ENCODE measurements at regions not wholly inside any gene's neighbourhood (a gene's known extent, or its start where the extent isn't known, plus 50 kb on each side); places are given as distances from the start of the nearest gene placed in this dataset.

DNA sequence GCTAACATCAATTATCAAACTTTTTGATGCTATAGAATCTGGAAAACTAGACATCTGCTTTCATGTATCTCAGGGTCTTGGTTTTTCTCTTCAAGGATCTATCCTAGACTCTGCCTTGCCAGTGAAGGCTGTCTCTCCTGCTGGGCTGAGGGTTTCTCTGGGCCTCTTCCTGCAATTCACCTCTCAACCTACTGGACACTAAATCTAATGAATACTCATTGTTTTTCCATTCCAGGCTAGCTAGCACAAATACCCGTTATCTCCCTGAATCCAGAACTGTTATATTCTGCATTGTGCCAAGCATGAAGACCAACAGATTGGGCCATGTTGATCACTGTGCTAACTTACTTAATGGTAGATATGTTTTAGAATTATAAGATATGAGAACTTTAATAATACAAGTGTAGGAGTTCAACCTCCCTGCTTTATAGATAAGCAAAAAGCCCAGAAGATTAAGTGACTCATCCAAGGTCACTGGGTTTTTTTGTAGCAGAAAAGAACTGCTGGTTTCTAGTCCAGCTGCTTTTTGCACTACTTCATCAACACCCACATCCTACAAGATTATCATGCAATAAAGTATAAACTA lies 56.5 kb upstream of the RNF38 start:
- ChIA-PET POLR2A (ENCODE audit: low non-redundant PET) (no interaction called here), CTCF (no interaction called here)
- BruUV-seq (replicated peaks) = no TSS peak
- H3K4me1 ChIP-seq (ENCODE audit: insufficient read depth, low read length, poor library complexity, severe bottlenecking) = peaks cover 7% of the 10 kb centered on the region
- H3K9me3 ChIP-seq (ENCODE audit: low read depth, low read length, poor library complexity, severe bottlenecking) = no peaks in the 10 kb centered on the region
- H3K36me3 ChIP-seq (ENCODE audit: insufficient read depth, low read length, poor library complexity, severe bottlenecking) = no peaks in the 10 kb centered on the region
- no peak for DNase-seq (ENCODE audit: low spot score)
- intact Hi-C loops (cut with micrococcal nuclease; ENCODE audit: unreplicated experiment) = loop anchor here (10.0 kb wide), 1 partner anchor 98 kb away; no protein-coding TSS in a partner anchor
- no peak overlapping the region for H3K27ac ChIP-seq (ENCODE audit: low read depth, low read length, poor library complexity, severe bottlenecking)
- H3K27me3 ChIP-seq (replicated peaks; ENCODE audit: insufficient read depth, low read depth, low read length, poor library complexity) = no peaks in the 10 kb centered on the region
- no peak overlapping the region for H3K4me3 ChIP-seq (ENCODE audit: low read depth, low read length, poor library complexity, severe bottlenecking)
- no peak for TF ChIP-seq EZH2 (IDR thresholded peaks at IDR 0.05; ENCODE audit: borderline replicate concordance, low read depth, low read length, poor library complexity, severe bottlenecking)
- TF ChIP-seq, protein P1, sequence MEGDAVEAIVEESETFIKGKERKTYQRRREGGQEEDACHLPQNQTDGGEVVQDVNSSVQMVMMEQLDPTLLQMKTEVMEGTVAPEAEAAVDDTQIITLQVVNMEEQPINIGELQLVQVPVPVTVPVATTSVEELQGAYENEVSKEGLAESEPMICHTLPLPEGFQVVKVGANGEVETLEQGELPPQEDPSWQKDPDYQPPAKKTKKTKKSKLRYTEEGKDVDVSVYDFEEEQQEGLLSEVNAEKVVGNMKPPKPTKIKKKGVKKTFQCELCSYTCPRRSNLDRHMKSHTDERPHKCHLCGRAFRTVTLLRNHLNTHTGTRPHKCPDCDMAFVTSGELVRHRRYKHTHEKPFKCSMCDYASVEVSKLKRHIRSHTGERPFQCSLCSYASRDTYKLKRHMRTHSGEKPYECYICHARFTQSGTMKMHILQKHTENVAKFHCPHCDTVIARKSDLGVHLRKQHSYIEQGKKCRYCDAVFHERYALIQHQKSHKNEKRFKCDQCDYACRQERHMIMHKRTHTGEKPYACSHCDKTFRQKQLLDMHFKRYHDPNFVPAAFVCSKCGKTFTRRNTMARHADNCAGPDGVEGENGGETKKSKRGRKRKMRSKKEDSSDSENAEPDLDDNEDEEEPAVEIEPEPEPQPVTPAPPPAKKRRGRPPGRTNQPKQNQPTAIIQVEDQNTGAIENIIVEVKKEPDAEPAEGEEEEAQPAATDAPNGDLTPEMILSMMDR (conservative IDR thresholded peaks at IDR 0.05; ENCODE audit: low read depth, low read length) = no peak

DNA sequence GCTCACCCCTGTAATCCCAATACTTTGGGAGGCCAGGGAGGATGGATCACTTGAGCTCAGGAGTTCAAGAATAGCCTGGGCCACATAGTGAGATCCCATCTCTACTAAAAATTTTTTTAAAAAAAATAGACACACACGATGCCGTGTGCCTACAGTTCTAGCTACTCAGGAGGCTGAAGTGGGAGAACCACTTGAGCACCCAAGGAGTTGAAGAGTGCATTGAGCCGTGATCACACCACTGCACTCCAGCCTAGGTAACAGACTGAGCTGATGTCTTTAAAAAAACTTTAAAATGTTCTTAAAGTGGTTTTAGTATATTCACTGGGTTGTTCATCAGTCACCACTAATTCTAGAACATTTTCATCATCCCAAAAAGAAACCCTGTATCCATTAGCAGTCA lies 51.9 kb upstream of the RNF38 start:
- TF ChIP-seq EZH2 (IDR thresholded peaks at IDR 0.05; ENCODE audit: borderline replicate concordance, low read depth, low read length, poor library complexity, severe bottlenecking) = no peak
- TF ChIP-seq, protein P1 (conservative IDR thresholded peaks at IDR 0.05; ENCODE audit: low read depth, low read length) = no peak
- no peaks in the 10 kb centered on the region for H3K36me3 ChIP-seq (ENCODE audit: insufficient read depth, low read length, poor library complexity, severe bottlenecking)
- H3K27me3 ChIP-seq (replicated peaks; ENCODE audit: insufficient read depth, low read depth, low read length, poor library complexity) = no peaks in the 10 kb centered on the region
- no peaks in the 10 kb centered on the region for H3K9me3 ChIP-seq (ENCODE audit: low read depth, low read length, poor library complexity, severe bottlenecking)
- DNase-seq (ENCODE audit: low spot score) = no peak
- CTCF ChIA-PET = interaction anchor here (0.6 kb wide), 1 partner anchor 40 kb away, joined by 3 read pairs; no protein-coding TSS in a partner anchor
- H3K4me1 ChIP-seq (ENCODE audit: insufficient read depth, low read length, poor library complexity, severe bottlenecking) = no peaks in the 10 kb centered on the region
- POLR2A ChIA-PET (ENCODE audit: low non-redundant PET) = no interaction called here
- no peak overlapping the region for H3K27ac ChIP-seq (ENCODE audit: low read depth, low read length, poor library complexity, severe bottlenecking)
- intact Hi-C loops (cut with micrococcal nuclease; ENCODE audit: unreplicated experiment) = loop anchor here (10.0 kb wide), 1 partner anchor 103 kb away; no protein-coding TSS in a partner anchor
- H3K4me3 ChIP-seq (ENCODE audit: low read depth, low read length, poor library complexity, severe bottlenecking) = no peak overlapping the region
- BruUV-seq (replicated peaks) = no TSS peak

DNA sequence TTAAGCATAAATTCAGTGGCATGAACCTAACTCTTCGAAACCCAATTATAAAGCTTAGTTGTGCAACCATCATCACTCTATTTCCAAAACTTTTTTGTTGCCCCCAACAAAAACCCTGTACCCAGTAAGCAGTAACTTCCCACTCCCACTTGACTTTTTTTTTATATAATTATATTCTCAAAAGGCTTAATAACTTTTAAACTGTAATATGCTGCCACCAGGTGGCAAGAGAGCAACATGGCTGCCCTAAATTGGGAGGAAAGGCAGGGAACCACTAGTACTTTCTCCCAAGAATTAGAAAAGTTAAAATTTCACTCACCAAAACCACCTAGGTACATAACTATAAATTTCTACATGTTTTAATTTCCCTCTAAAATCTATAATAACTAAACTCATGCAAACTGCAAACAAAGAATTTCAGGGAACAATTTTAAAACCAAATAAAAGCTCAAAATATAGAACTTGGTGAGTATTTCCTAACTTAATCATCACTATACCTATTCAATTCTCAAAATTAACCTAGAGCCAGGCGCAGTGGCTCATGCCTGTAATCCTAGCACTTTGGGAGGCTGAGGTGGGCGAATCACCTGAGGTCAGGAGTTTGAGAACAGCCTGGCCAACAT lies 50.2 kb upstream of the RNF38 start:
- Histone ChIP-seq H3K27me3 (replicated peaks; ENCODE audit: insufficient read depth, low read depth, low read length, poor library complexity) (no peaks in the 10 kb centered on the region), H3K36me3 (ENCODE audit: insufficient read depth, low read length, poor library complexity, severe bottlenecking) (no peaks in the 10 kb centered on the region), H3K4me1 (ENCODE audit: insufficient read depth, low read length, poor library complexity, severe bottlenecking) (peaks cover 3% of the 10 kb centered on the region), H3K4me3 (ENCODE audit: low read depth, low read length, poor library complexity, severe bottlenecking) (no peak overlapping the region), H3K9me3 (ENCODE audit: low read depth, low read length, poor library complexity, severe bottlenecking) (no peaks in the 10 kb centered on the region), H3K27ac (ENCODE audit: low read depth, low read length, poor library complexity, severe bottlenecking) (no peak overlapping the region)
- DNase-seq (ENCODE audit: low spot score) = peak; percentile 79
- TF ChIP-seq EZH2 (IDR thresholded peaks at IDR 0.05; ENCODE audit: borderline replicate concordance, low read depth, low read length, poor library complexity, severe bottlenecking) = no peak
- TF ChIP-seq, protein P1 (conservative IDR thresholded peaks at IDR 0.05; ENCODE audit: low read depth, low read length) = peak; percentile 84
- POLR2A ChIA-PET (ENCODE audit: low non-redundant PET) = no interaction called here
- intact Hi-C loops (cut with micrococcal nuclease; ENCODE audit: unreplicated experiment) = loop anchor here (1.0 to 10.0 kb wide), 2 partner anchors 43 to 105 kb away; no protein-coding TSS in a partner anchor
- no TSS peak for BruUV-seq (replicated peaks)
- CTCF ChIA-PET = interaction anchor here (0.6 to 1.6 kb wide), 4 partner anchors 41 to 260 kb away, joined by 3 to 15 read pairs (median 4); partner anchors contain the start of genes CLTA and RNF38
